GM21717 (cell line): ENCODE measurements at regions not wholly inside any gene's neighbourhood (a gene's known extent, or its start where the extent isn't known, plus 50 kb on each side); places are given as distances from the start of the nearest gene placed in this dataset.
"Not testable (repeated sequence)": the region's sequence is repeated elsewhere in the genome, so short reads cannot be mapped to it uniquely, and the experiment has no call there.

ENCODE experiments used
- ATAC-seq: cut with Tn5 transposase; IDR thresholded peaks from one replicate; pipeline ENCODE4 v1.9.1; 2021; ENCODE audit warnings: mild to moderate bottlenecking, moderate library complexity; ENCODE audit not compliant: unreplicated experiment

DNA sequence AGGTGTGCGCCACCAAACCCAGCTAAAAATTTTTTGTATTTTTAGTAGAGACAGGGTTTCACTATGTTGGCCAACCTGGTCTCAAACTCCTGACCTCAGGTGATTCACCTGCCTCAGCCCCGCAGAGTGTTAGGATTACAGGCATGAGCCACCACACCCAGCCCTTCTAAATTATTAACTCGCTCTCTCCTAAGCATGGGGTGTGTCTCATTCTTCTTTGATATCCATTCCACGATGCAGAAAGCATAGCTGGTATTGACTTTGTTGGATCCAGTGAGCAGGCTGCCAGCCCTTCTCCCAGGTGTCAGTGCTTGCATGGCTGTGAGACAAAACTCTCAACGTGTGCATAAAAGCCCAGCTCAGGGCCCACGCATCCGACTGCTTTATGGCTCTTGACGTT, 254.1 kb upstream of the PFKP start:
- no peak for ATAC-seq

DNA sequence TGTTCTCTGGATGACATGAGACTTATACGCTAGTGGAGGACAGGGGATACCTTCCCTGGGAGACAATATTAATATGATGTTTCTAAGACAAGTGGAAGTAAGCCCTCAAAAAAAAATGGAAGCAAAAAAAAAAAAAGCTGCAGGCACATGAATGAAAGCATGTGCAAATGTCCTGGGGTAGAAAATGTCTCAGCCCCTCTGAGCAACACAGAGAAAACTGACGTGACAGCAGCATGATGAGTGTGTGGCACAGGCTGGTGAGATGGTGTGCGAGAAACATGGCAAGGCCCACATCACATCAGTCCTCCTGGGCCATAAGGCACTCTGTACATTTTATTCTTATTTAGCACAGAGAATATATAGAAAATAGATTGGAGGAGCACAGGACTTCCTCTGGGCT, 254.7 kb upstream of the PFKP start:
- no peak for ATAC-seq

DNA sequence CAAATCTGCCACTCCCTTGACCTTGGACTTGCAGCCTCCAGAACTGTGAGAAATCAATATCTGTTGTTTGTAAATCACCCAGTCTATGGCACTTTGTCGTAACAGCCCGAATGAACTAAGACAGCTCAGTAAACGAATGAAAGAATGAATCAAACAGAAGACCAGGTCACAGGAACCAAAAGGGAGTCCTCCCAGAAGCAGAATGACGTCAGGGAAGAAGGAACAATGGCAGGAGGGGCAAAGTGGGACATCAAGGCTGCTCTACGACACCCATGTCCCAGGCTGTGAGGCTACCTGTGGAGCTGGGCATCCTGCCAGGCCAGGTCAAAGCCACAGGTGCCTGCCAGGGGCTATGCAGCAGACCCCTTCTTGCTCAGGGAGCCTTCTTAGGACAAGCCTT, 267.2 kb upstream of the PFKP start:
- ATAC-seq = no peak

DNA sequence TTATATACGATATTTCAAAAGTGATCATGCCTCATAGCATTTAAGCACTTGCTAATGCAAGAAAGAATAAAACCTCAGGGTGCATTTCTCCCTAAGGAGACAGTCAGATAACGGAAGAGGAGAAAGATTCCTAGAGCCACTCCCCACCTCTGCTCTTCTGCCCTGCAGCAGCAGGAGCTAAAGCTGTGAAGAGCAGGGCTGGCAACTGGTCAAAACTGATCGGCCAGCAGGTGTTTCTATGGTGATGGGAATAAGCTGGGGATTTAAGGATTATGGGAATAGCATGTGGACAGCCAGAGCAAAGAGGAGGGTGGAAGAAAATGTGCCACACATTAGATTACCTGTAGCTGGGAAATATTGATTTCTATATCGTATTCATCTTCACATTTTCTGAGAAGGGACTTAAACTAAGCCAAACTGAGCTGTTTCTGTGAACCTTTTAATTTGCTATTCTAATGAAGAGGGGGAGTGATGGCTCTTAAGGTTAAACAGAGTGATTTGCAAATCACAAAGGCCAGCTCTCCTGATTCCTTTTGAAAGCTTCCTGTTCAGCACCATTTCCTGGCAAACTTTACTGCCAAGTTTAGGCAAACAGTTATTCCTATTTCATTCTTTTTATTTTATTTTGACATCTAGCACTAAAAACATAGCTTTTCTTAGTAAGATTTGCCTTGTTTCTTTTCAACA, 268.9 kb upstream of the PFKP start:
- ATAC-seq = no peak

DNA sequence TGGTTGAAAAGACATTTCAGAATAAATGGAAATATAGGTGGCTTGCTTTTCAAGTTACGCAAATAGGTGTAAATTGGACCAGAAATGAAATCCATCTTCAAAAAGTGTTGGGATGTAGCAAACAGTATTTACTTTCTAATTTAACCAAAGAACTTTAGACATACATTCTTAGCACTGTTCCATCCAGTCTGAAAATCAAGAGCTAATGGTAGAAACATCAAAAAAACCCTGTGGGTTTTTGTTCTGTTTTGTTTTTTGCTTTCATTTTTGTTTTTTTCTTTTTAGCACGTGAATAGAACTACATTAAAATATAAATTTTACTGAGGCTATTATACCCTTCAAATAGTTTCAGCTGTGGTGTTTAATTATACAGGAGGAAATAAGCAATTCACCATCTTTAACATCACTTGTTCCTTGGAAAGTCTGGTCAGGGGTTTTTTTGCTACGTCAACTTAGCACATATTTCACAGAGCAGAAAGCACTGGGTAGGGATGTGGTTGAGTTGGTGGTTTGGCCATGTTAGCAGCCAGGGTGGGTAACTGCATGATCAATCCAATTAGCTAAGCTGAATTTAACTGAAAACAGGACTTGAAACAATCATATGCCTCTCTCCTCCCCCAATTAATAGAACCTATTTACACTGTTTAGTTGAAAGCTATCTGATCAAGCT, 275.4 kb upstream of the PFKP start:
- no peak for ATAC-seq

DNA sequence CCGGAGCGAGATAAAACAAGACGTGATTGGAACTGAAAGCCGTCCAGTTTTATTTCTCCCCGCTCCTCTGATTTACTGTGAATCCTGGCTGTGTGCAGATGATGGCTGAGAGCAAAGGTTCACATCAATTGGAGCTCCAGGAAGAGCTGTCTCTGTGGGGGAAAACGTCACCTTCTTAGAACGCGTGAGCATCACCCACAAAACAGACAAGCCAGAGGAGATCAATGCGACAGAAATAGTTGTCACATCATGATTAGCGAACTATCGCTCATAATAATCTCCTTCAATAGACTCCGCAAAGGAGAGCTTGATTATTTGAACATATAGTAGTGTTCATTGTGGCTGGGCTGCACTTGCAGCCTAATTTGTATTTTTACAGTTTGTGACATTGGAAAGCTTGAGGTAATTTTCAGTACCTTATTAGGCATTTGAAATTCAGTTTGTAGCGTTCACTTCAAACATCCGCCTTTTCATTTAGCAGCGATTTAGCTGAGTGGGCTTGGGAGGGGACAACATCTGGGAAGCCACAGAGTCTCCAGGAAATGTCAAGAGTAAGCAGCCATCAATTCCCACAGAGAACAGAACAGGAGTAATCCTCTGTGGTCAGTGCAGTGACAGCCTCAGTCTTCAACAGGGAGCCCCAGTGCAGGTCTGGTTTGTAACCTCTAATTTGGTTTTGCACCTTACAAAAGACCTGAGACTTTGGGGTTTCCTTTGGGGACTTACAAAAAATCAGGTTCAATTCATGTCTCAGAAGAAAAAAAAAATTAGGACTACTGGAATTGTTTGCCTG, 276.8 kb upstream of the PFKP start:
- ATAC-seq = no peak

DNA sequence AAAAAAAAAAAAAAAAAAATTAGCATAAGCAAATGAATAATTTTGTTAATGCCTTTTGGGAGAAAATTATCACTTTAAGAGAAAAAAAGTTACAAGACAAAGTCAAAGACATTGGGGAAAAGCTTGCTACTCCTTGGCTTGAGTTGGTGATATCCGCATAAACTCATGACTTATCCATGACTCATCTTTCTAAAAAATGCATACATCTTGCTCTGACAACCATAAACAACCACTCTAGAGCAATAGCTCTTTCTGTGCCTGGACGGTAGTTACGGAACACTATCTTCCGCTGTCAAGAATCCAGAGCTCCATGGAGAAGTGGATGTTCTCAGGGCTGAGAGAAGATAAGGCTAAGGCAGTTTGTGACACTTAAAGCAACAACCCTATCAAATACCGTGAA, 281.1 kb upstream of the PFKP start:
- ATAC-seq = no peak

DNA sequence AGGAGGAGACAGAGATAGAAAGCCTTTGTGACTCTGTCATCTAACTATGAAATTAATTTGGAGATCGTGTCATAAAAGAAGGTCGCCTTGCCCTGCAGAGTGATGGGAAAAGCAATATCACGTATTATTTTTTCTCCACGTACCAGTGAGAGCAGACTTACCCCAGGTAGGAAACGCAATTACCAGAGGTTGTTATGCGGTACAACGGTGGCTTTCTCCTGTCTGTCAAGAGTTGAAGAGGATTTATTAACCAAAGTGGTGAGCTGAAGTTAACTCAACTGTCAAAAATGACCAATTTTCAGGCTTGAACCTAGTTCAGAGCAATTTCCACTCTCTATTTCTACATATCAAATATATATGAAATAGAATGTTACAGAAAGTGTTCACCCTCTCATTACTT, 282.6 kb upstream of the PFKP start:
- ATAC-seq = no peak

DNA sequence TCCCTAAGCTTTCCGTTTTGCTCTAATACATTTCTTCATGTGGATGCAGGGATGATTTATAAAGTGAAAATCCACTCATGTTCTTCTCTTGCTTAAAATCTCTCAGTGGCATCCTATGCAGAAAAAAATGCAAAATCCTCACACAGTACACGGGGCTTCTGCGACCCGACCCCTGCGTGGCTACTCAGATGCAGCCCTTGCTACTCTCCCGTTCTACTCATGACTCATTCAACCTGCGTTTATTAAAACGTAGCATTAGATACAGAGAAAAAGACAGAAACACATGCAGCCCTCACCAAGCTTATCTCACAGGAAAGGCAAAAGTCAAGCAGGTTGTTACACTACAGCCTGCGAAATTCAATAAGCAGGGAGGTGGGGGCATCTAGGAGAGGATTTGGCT, 284.4 kb upstream of the PFKP start:
- no peak for ATAC-seq

DNA sequence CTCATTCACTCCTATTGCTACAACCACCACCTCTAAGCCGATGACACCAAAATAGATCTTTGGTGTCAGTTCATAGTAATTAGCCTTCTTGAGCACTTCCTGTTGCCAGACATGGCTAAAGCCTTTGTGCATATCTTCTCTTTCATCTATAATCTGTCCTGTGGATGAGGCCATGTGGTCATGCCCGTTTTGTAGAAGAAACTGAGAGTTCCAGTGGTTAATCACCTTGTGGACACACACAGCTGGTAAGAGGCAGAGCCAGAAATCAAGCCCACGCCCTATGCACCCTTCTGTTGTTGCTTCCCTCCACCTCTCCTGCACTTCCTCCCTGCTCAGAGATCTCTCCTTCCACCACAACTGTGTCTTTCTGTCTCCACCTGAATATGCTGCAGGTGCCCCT, 285.1 kb upstream of the PFKP start:
- no peak for ATAC-seq

DNA sequence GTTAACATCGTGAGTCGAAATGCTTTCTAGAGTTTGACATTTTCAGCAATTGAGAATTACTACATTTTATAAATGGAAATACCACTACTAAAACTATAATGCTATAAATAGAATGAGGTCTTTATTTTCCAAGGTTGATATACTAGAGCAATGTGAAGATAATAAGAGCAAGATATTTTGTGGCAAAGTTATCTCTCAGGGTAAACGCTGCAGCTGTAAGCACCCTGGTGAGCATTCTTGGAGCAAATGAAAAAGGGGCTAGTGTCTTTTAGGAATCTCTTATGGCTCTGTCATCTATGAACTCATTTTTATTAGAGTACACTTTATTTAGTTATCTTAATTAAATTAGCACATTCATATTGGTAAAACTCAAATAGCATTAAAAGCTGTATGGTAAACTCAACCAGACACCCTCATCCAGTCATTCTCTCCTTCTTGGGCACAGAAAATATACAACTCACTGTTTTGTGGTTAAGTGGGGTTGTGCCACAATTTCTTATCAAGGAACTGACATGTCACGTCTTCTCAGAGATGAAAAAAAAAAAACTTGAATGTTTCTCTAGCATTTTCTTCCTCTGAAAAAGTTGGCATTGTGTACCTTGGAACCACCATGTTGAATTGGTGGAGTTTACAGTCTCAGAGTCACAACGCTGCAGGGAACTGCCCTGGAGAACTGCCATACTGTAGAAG, 289.5 kb upstream of the PFKP start:
- no peak for ATAC-seq

DNA sequence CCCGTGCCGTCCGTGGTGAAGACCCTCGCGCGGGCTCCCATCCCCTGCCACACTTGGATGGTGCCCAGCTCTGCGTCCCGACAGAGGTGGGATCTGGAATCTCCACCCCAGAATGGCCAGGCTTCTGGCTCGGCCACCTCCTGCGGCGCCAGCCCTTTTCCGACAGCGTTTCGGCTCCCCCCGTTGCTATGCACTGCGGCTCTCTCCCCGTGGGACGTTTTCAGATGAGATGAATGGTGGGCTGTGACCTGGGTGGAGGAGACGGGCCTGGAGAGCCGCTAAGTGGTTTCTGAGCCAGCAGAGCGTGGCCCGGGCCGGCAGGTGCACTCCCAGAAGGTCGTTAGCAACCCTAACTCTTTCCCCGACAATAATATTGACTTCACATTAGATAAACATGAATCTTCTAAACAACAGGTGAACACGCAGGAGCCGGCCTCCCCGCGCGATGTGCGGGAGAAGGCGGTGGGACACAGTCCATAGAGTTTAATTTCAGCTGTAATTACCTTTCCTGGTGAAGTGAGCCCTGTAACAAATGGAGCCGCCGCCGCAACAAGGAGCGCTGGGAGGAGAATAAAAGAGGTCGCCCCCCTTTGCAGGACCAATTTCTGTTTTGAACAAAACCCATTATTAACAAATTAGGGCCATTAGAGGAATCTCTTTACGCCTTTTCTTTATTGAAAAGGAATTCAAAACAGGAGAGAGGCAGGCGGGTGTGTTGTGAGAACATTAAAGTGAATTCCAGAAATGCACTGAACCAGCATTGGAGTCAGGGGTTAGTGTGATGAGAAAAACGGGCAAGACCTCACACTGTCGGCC, 294.3 kb upstream of the PFKP start:
- no peak for ATAC-seq

DNA sequence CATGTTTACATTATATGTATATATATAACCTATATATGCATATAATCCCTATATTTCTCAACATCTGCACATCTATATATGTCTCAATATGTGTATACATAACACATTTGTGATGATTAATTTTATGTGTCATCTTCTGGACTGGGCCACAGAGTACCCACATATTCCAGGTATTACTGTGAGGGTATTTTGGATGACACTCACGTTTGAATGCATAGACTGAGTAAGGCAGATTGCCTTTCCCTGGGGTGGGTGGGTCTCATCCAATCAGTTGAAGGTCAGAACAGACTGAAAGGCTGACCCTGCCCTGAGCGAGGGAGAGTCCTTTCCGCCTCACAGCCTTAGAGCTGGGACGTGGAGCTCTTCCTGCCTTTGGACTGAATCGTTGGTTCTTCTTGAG, 295.2 kb upstream of the PFKP start:
- ATAC-seq = no peak

DNA sequence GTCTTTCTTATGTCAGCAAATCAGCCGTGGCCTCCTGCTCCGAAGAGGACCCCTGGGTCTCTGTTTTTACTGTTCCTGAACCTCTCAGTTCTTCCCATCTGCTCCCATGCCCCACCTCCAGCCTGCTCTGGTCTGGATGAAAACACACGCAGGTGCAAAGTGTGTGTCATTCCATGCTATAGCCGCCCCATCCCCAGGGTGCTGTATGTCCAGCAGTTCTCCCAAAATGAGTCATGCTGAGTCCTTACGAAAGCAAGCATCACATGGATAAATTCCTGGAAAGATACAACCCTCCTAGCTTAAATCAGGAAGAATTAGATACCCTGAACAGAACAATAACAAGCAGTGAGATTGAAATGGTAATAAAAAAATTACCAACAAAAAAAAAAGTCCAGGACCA, 300.1 kb upstream of the PFKP start:
- ATAC-seq = not testable (repeated sequence)

DNA sequence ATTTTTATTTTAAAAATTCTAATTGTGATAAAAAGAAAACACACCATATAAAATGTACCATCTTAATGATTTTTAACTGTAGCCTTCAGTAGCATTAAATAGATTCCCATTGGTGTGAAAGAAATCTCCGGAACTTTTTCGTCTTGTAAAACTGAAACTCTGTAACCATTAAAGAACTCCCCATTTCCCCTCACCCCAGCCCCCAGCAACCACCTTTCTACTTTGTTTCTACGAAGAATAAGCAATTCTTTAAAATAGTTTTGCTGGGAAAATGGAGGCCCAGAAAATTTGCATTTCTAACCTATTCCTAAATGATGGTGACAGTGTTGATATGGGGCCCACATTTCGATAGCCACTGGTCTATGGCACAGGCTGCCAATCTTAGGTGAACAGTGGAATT, 305.4 kb upstream of the PFKP start:
- no peak for ATAC-seq

DNA sequence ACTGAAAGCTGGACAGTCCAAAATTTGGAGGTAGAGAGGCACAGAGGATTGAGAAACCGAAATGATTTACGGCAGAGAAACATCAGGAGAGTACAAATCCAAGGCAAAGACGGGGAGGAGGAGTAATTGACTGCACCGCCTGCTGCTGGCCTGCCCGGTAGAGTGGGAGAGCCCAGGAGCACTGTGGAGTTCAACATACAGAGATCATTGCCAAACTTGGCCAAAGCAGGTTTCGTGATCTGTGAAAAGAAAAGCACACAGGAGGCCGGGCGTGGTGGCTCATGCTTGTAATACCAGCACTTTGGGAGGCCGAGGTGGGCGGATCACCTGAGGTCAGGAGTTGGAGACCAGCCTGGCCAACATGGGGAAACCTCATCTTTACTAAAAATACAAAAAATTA, 306.0 kb upstream of the PFKP start:
- no peak for ATAC-seq

DNA sequence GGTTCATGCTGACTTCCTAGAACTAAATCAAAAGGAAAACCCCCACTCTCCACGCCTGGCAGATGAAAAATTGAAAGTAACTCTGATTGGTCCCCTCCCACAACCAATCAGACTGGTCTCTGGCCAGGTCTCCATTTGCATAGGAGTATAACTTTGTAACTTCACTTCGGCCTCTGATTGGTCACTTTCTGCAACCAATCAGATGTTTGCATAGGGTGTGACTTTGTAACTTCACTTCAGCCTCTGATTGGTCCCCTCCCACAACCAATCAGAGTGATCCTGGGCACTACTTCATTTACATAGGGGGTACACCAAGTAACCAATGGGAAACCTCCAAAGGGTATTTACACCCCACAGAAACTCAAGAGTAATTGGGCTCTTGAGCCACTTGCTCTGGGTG, 306.6 kb upstream of the PFKP start:
- ATAC-seq = no peak

DNA sequence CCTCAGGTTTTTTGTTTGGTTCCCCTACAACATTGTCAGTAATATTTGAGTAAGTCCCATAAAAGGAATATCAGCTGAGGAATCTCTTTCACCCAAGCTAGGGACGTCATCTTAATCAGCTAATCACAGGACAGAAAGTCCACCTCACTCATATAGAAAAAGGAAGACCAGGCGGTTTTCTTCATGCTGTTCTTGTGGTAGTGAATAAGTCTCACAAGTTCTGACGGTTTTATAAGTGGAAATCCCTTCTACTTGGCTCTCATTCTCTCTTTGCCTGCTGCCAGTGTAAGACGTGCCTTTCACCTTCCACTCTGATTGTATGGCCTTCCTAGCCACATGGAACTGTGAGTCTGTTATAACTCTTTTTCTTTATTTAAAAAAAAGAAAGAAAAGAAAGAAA, 308.1 kb upstream of the PFKP start:
- ATAC-seq = no peak

DNA sequence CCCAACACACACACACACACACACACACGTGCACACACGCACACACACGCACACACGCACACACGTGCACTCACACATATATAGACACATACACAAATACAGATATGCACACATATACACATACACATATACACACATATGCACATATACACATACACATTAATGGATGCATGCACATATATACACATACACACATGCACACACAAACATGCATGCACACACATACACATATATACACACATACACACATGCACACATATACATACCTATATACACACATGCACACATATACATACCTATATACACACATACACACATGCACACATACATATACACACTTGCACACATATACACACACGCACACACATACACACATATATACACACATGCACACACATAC, 312.4 kb upstream of the PFKP start:
- ATAC-seq = no peak

DNA sequence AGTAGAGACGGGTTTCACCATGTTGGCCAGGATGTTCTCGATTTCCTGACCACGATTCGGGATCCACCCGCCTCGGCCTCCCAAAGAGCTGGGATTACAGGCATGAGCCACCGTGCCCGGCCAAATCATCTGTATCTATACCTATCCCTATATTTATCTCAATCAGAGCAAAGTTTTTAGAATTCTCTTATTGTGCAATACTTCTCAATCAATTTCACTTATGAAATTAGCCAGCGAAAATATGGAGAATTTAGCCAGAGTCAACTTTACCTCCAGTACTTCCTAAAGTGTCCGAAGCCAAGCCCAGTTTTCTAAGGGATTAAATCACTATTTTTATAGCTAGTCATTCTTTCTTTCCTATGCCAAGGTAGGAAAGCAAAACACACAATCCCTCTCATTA, 319.1 kb upstream of the PFKP start:
- ATAC-seq = no peak

DNA sequence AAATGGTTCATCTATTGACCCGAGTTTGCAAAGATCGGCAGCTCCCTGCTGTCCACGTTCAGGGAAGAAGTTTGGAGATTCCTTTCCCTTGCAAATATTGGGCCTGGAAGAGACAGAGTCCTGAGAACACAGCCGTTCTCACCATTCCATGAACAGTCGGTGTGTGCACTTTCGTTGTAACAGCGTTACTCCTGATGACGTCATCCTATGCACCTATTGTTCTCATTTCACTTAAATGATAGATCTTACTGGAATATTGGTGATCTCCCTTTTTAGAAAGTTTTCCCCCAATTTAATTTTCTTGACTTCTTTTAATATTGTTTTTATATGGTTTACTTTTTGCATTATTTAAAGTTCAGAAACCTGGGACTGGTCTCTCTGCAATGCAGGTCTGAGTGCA, 320.7 kb upstream of the PFKP start:
- ATAC-seq = no peak
